Erythroblast (primary cell): ENCODE measurements at regions not wholly inside any gene's neighbourhood (a gene's known extent, or its start where the extent isn't known, plus 50 kb on each side); places are given as distances from the start of the nearest gene placed in this dataset.
"Not testable (repeated sequence)": the region's sequence is repeated elsewhere in the genome, so short reads cannot be mapped to it uniquely, and the experiment has no call there.

Experiments used
- DNase-seq, 2 experiments: peaks; one replicate each; lab custom pipeline; 2025; lab: John Stamatoyannopoulos, UW
- GATA1 ChIP-seq: IDR thresholded peaks from 2 replicates; pipeline ENCODE4 v1.6.1; 2011; ENCODE audit warnings: low read depth, mild to moderate bottlenecking, control low read depth, low read length, moderate library complexity
- POLR2A ChIP-seq: IDR thresholded peaks from 2 replicates; pipeline ENCODE4 v1.6.1; 2011; ENCODE audit warnings: mild to moderate bottlenecking, low read length

GRCh38 chr11:91314521-91314920 is 910.1 kb upstream of the FAT3 start:
- DNase-seq, result no peak
- TF ChIP-seq GATA1 (no peak), POLR2A (no peak)

GRCh38 chr11:91312541-91312940 is 912.1 kb upstream of the FAT3 start:
- DNase-seq, result no peak
- TF ChIP-seq POLR2A, result no peak
- TF ChIP-seq GATA1, result no peak

GRCh38 chr11:91310085-91310484 is 914.5 kb upstream of the FAT3 start:
- DNase-seq, result no peak
- TF ChIP-seq GATA1, result no peak
- no peak for TF ChIP-seq POLR2A

- TF ChIP-seq GATA1 (no peak), POLR2A (no peak)
- no peak for DNase-seq
Observed at GRCh38 chr11:91308069-91308468, 916.5 kb upstream of the FAT3 start.

GRCh38 chr11:91305402-91305801 is 919.2 kb upstream of the FAT3 start:
- TF ChIP-seq GATA1, result no peak
- TF ChIP-seq POLR2A, result no peak
- no peak for DNase-seq

GRCh38 chr11:91303749-91304148 is 920.9 kb upstream of the FAT3 start:
- DNase-seq, result no peak
- no peak for TF ChIP-seq POLR2A
- no peak for TF ChIP-seq GATA1

- no peak for TF ChIP-seq POLR2A
- TF ChIP-seq GATA1, result no peak
- DNase-seq, result no peak
Observed at GRCh38 chr11:91299980-91300379, 924.6 kb upstream of the FAT3 start.

- DNase-seq, result no peak
- TF ChIP-seq GATA1 (no peak), POLR2A (no peak)
Observed at GRCh38 chr11:91296629-91297028, 928.0 kb upstream of the FAT3 start.

- TF ChIP-seq POLR2A (no peak), GATA1 (no peak)
- DNase-seq, result no peak
Observed at GRCh38 chr11:91295591-91295990, 929.0 kb upstream of the FAT3 start.

GRCh38 chr11:91293119-91293518 is 931.5 kb upstream of the FAT3 start:
- no peak for DNase-seq
- no peak for TF ChIP-seq POLR2A
- no peak for TF ChIP-seq GATA1

GRCh38 chr11:91272089-91272488 is 952.5 kb upstream of the FAT3 start:
- no peak for DNase-seq
- TF ChIP-seq POLR2A (no peak), GATA1 (no peak)

GRCh38 chr11:91268512-91269295 is 955.9 kb upstream of the FAT3 start:
- not testable (repeated sequence) for DNase-seq

GRCh38 chr11:91265946-91266345 is 958.7 kb upstream of the FAT3 start:
- DNase-seq, result no peak
- no peak for TF ChIP-seq GATA1
- TF ChIP-seq POLR2A, result no peak

- DNase-seq, result no peak
- TF ChIP-seq GATA1, result no peak
- no peak for TF ChIP-seq POLR2A
Observed at GRCh38 chr11:91264481-91264880, 960.1 kb upstream of the FAT3 start.

- no peak for TF ChIP-seq GATA1
- TF ChIP-seq POLR2A, result no peak
- no peak for DNase-seq
Observed at GRCh38 chr11:91263496-91264365, 960.9 kb upstream of the FAT3 start.
